ENCODE measurements at regions not wholly inside any gene's neighbourhood (a gene's known extent, or its start where the extent isn't known, plus 50 kb on each side); places are given as distances from the start of the nearest gene placed in this dataset.

DNA sequence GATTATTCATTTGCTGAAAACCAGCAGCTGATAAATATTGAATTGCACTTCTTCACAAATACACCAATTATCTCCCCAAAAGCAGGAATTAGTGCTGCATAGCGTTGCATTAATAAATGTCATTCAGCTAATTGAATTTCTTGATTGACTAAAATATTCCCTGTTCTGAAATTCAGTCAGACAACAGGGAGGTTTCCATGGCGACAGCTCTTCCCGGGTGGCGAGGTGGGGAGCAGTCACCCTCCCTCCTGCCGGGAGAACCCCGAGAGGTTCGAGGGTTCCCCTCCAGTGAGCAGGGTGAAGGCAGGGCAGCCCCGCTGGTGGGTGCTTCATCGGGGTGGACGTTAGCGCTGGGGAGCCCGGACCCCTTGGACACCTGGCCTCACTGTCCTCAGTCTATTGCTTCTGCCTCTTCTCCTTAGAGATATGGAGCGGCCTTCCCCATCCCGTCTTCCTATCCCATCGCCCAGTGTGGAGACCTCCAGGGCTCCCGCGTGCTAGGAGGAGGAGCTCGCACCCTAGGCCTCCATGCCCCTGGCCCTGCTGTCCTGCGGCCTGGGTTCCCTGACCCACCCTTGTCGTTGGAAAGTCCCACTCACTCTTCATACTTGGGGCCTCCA, 983.5 kb downstream of the BRD1 start:
- no peak for TF ChIP-seq EP300 (IDR thresholded peaks at IDR 0.05)
- TF ChIP-seq, protein P1, sequence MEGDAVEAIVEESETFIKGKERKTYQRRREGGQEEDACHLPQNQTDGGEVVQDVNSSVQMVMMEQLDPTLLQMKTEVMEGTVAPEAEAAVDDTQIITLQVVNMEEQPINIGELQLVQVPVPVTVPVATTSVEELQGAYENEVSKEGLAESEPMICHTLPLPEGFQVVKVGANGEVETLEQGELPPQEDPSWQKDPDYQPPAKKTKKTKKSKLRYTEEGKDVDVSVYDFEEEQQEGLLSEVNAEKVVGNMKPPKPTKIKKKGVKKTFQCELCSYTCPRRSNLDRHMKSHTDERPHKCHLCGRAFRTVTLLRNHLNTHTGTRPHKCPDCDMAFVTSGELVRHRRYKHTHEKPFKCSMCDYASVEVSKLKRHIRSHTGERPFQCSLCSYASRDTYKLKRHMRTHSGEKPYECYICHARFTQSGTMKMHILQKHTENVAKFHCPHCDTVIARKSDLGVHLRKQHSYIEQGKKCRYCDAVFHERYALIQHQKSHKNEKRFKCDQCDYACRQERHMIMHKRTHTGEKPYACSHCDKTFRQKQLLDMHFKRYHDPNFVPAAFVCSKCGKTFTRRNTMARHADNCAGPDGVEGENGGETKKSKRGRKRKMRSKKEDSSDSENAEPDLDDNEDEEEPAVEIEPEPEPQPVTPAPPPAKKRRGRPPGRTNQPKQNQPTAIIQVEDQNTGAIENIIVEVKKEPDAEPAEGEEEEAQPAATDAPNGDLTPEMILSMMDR (IDR thresholded peaks at IDR 0.05) = no peak
